ENCODE measurements at regions not wholly inside any gene's neighbourhood (a gene's known extent, or its start where the extent isn't known, plus 50 kb on each side); places are given as distances from the start of the nearest gene placed in this dataset.
"Not testable (repeated sequence)": the region's sequence is repeated elsewhere in the genome, so short reads cannot be mapped to it uniquely, and the experiment has no call there.

DNA sequence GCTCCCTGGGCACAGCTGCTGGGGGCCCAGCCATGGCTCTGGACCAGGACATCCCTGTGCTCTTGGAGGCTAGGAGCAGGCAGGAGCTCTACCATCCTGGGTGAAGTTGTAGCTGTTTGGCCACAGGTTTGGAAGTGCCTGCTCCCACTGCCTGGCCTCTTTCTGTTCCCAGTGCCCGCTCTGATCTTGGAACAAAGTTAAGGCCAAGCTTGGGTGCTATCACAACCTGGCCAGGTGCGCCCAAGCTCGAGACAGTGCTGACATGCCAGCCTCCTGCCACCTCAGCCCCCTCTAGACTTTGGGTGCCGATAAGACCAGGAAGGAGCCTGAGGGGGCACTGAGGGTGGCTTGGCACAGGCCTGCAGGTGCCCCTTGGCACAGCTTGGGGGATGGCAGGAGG is 686.1 kb upstream of the AADAT start:
- FAIRE-seq, result no peak

DNA sequence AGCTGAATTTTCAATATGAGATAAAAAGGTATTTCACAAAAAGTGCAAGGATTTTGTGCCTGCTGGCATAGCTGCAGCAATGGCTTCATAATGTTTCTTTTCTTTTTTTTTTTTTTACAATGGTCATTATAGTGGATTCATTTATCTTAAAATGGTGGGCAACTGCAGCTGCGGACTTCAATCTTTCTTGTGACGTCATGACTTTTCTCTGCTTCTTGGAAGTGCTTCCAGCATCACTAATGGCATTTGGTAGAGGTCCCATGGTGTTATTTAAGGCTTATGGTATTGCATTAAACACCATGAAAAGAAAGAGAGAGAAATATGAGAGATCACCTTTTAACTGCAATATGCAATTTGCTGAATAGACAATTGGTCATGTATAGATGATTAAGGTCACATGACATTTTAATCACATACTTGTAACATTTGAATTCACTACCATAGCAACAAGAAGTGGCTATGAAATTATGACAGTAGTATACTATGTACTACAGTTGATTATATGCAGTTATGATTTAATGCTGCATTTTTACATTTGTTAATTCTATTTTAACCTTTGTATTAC is 684.0 kb upstream of the AADAT start:
- FAIRE-seq, result no peak

DNA sequence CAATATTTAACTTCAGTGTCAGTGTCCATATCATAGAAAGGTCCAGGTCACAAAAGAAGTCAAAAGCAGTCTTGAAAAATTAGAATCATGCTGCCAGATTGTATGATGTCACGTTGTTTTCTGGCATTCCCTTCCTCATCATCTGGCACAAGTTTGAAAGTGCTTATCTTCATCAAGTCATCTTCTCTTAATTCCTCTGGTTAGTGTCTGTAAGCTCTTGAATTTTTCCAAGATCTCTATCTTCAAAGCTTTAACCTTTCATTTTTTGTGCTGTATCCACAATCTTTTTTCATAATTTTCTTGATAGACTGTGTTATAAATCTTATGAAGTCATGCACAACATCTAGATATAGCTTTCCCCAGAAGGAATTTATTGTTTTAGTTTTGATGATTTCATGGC is 682.7 kb upstream of the AADAT start:
- FAIRE-seq, result no peak

DNA sequence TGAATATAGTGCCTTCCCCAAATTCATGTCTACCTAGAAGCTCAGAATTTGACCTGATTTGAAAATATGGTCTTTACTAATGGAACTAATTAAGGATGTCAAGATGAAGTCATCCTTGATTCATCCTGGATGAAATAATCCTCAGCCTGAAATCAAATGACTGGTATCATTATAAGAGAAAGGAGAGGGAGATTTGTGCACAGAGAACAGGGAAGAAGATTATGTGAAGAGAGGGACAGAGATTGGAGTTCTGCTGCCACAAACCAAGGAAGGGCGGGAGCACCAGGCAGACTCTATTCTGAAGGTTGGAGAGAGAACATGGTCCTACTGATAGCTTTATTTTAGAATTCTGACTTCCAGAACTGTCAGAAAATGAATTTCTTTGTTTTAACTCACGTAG is 680.9 kb upstream of the AADAT start:
- no peak for FAIRE-seq

DNA sequence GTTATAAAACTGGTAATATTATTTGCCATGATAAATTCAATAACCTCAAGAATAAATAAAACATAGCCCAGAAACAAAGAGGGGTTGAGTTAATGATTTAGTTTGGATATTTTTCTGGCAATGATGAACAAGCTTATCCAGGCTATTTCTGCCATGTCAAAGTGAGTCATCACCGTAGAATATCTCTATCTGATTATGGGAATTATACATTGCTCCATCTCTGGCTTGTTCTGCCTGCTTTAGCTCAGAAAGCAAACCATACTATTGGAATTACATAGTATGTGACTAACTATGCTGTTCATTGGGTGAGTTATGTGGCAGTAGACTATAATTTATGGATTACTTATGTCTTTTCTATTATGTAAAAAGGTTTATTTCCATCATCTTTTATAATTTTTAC is 680.1 kb upstream of the AADAT start:
- FAIRE-seq, result no peak

DNA sequence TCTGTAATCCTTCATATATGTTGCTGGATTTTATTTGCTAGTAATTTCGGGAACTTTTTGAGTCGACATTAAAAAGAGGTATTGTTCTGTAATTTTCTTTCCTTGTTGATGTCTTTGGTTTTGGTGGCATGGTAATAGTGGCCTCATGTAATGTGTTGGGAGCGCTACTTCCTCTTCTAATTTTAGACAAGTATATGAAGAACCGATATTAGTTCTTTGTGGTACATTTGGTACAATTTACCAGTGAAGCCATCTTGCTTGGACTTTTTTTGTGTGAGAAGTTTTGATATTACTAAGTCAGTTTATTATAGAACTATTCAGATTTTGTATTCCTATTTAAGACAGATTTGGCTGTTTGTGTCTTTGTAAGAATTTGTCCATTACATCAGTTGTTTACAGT is 669.2 kb upstream of the AADAT start:
- FAIRE-seq, result no peak

DNA sequence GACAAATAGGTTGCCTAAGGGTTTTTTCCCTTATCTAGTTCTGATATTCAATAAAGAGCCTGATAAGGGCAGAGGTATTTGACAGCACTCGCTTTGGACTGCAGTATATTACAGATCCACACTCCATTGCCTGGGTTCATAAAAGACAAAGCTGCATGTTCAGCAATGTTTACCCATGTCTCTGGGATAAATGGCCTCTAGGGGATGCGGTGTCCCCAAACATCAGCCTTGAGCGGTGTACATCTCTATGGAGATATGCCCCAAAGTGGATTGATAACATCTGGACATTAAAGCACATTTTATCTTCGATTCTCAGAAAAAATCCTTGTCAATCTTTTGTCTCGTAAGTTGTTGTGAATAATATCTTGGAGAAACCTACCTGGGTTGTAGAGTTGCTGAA is 660.8 kb upstream of the AADAT start:
- FAIRE-seq, result no peak

DNA sequence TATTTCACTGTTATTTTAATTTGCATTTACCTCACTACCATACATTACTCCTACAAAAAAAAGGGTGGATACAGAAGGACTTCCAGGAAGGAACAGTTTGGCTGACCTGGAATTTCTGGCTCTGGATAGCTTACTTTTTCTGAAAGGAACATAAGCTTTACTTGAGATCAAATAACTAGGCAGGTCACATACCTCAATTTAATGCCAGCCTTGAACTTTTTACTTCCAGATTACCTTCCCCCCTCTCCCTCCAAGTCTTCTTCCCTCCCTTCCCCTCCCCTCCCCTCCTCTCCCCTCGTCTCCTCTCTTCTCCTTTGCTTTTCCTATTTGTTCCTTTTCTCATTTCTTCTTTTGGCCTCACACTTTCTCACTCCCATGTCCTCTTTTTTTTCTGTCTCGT is 659.2 kb upstream of the AADAT start:
- no peak for FAIRE-seq

DNA sequence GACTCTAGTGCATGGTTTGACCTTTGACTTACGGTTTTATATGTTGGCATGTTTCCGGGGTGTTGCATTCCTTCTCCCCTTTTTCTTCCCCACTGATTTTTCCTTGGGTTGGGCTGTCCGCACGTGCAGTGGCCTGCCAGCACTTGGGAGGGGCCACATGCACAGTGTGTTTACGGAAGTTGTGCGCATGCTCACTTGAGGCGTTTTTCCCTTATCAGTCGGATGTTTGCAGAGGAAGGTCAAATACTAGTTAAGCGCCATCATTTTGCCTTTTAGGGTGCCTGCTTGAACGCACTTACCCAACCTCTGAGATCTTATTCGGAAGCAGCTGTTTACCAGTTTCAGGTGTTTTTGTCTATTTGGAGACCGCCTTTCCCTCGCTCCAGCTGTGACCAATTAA is 653.9 kb upstream of the AADAT start:
- no peak for FAIRE-seq

DNA sequence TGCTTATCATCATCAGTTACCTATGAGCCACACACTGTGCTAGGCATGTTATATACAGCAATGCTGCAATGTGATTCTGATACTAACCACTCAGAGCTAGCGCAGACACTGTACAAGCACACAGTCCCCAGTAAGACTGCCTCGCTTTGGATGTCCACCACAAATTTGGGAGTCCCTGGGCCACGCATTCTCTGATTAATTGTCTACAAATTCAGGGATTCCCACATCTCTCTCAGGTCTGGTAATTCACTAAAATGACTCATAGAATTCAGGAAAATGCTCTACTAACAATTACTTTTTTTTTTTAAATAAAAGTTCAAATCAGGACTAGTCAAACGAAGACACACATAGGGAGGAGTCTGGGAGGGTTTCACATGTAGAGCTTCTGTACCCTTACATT is 652.1 kb upstream of the AADAT start:
- FAIRE-seq, result no peak

DNA sequence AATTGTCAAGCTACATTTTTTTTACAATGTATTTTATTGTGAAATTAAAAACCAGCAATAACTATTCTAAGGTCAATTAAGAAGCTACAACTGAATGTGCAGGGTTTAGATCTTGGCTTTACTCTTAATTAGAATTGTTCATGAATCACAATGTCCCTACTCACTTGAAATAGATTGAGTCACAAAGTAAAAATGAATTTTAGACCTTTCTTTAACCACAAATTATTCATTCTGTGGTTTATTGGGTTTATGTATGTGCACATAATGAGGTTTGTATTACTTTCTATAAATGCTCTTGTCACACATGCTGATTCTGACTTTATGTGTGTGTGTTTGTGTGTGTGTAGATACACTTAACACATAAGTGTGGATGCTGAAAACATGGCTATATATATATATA is 647.0 kb upstream of the AADAT start:
- FAIRE-seq, result no peak

DNA sequence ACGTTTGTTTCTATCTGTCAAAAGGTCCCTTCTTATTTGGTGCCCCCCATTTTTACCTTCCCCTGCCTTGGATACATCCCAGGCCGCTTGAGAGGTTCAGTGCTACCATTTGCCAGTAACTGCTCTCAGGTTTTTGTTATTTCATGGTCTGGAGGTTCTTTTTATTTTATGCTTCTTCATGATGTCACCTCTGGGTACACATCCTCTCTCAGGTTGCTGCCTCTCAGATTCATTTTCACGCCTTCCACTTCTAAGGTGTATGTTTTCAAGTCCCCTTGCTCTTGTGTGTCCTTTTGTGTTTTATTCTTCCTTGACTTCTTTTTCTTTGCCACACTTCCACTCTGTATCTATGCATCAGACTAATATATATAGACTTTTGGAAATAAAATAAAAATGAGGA is 640.1 kb upstream of the AADAT start:
- FAIRE-seq, result no peak

DNA sequence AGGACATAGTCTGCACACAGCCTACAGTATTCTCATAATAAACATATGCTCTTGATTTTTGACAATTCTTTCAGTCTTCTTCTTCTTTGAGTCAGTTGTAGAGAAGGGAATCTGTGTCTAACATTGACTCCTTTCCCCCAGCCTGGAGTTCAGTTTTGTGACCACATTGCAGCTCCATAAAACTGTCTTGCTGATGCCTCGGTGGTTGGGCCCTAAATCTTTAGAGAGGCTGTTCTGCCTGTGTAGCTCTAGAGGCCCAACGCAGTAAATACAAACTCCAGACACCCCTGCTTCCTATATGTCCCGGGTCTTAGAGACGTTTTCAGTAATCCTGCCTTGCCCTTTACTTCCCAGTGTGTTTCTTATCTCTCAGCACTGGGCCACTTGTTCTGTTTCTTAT is 639.5 kb upstream of the AADAT start:
- no peak for FAIRE-seq

DNA sequence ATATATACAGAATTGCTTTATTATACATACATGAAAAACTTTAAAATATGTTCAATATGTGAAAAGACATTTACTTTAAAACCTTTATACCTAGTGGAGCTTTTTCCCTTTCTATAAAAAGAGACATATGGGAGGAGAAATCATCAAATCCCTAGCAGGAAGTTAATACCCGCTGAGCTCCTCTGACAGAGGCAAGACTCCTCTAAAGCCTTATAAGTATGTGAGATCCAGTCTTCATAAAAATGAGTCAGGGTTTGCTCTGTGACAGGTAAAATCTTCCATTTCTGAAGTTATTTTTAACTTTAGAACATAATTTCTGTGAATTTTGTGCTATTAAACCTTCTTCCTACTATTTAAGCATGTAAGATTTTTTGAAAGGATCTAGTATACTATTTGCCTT is 634.4 kb upstream of the AADAT start:
- no peak for FAIRE-seq

DNA sequence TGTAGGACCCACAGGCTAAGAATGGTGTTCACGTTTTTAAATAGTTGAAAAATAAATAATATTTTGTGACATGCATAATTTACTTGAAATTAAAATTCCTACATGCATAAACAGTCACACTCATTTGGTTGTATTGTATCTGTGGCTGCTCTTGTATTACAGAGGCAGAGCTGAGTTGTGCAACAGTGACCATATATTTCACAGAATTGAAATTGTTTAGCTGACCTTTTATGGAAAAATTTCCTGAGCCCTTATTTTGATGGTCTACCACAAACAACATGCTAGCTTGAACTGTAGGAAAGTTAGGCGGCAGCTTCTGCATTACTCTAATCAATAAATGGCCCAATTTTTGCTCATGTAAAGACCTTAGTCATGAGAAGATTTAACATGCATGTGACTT is 633.4 kb upstream of the AADAT start:
- FAIRE-seq, result no peak

DNA sequence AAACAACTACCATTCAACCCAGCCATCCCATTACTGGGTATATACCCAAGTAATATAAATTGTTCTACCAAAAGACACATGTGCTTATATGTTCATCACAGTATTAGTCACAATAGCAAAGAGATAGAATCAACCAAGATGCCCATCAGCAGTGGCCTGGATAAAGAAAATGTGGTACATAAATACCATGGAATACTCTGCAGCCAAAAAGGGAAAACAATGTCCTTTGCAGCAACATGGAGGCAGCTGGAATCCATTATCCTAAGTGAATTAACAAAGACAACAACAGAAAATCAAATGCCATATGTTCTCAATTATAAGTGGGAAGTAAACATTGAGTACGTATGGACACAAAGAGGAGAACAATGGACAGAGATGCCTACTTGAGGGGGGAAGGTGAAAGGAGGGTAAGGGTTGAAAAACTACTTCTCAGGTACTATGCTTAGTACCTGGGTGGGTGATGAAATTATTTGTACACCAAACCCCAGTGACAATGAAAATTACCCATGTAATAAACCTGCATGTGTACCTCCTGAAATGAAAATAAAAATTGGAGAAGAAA is 632.1 kb upstream of the AADAT start:
- FAIRE-seq, result no peak

DNA sequence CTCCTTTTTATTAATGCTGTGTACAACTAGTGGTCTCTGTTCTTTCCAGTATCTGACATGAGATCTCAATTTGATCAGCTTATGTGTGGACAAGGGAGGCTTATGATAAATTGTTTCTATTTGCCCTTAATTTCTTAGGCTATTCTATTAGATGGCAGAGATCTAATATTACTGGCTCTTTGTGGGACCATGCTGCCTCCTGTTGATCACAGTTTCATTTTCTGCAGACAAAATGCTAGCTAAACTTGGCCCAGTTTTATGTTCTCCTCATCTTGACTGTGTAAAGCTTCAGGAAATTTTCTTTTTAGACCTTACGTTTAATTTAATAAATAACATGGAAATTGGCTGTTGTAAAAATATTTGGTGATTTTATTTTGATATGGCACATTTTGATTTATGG is 627.1 kb upstream of the AADAT start:
- FAIRE-seq, result no peak

DNA sequence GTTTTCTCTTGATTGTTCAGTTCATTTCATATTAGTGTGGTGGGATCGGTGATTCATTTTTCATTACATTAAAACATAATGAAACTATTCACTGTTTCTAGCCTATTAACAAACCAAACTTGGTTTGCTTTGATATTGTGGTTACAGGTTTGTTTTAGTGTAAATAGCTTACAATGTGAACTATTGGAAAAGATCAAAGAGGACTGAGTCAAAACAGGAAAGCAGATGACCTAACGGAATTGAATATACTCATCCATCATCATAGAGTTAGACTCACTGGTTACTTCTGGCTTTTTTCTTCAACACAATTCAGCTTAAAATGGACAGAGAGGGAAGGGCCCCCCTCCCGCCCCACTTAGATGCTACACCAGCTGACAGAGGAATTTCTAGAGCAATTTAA is 616.2 kb upstream of the AADAT start:
- no peak for FAIRE-seq

DNA sequence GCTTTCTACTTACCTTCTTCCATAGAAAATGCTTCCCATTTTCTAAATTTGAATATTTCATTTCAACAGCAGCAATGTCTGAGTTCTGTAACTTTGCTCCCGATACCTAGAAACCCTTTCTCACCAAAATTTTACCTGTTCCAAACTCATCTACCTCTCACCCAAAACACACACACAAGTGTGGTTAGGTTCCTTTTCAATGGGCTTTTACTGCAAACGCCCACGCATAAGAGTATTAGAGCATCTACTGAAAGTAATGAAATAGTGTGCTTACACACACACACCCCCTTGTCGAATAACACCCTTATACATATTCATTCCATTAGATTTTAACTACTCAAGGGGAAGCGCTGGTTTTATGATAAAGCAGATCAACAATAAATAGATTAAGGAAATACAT is 610.3 kb upstream of the AADAT start:
- FAIRE-seq, result no peak

DNA sequence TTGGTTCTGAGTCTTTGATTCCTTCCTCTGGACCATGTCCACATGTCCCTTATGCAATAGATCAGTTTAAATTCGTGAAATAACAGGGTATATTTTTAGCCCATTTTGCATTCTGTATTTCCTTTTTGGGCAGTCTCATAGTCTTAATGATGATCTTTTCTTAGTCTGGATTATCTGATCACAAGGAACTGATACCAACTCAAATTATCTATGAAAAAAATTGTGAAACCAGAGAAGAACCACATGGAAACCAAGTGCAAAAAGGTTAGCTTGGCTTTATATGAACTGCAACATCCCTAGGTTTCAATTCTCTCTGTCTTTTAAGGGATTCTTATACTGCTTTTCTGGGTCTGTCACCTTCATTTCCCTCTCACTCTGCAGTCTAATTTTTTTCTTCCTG is 608.6 kb upstream of the AADAT start:
- no peak for FAIRE-seq

DNA sequence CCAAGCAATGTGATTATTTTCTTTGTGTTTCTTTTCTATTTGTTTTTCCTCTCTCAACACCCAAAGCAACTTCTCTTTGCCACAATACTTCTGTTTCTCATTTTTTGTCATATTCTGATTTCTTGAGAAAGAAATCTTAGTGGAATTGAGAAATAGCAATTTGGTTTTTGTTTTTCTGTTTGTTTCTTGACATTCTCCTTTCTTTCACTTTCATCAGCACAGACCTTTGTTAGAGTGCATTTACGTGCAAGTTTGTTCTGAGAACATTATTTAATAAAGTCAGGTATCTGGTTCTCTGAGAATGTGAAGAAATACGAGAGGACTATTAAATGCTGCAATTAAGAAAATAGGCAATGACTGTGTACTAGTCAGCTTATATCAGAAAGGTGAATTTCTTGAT is 608.1 kb upstream of the AADAT start:
- no peak for FAIRE-seq

DNA sequence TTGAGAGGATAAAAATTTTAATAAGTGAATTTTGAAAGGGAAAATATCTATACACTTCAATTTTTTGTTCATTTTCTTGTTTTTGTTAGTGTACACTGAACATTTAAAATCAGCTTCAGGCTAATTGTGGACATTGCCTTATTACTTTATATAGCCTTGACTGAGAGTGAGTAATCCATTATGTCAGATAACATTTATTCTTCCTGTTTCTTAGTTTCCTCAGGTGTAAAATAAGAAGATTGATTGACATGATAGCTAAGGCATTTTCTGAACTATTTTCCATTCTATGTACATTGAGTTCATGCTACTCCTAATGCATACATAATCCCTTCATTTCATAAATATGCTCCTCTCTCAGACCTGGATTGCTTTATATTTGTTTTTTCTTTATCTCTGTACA is 607.3 kb upstream of the AADAT start:
- FAIRE-seq, result no peak

DNA sequence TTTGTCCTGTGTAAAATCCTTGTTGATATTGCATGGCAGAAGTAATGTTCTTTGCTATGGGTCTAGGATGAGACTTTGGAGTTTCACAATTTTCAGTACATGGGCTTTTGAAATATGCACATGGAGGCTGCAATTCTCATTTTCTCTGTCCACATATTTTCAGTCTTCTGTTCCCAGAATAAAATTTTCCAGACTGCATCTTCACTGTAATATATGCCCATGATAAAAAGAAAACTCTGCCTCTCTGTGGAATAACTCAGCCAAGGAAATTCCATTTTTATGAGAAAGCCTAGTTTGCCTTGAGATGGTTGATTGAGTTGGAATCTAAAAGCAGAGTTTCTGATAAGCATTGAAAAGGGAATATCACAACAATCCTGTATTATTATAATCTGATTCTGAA is 601.4 kb upstream of the AADAT start:
- no peak for FAIRE-seq

DNA sequence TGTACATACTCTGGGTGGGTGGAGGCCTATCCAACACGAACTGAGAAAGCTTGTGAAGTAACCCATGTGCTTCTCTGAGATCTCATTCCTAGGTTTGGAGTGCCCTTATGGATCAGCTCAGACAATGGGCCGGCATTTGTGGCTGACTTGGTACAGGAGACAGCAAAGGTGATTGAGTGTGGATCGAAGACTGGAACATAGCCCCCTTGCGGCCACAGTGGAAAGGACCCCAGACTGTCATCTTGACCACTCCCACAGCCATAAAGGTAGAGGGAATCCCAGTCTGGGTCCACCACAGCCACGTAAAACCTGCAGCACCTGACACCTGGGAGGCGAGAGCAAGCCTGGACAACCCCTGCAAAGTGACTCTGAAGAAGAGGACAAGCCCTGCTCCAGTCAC is 598.0 kb upstream of the AADAT start:
- no peak for FAIRE-seq

DNA sequence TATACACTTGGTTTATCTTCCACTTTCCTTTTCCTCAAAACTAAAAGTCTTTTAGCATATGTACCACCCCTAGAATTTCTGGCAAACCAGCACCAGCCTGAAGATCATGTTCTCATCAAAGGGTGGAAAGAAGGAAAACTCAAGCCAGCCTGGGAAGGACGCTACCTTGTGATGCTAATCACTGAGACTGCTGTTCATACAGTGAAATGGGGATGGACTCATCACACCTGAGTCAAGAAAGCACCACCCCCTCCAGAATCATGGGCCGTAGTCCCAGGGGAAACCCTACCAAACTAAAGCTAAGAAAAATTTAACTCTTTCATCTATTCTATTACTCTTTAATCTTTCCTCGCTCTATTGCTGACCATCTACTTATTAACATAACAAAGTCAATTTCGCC is 595.9 kb upstream of the AADAT start:
- FAIRE-seq, result not testable (repeated sequence)

Measured in colon (tissue), 2 donors.